HG03575 (cell line): ENCODE measurements at regions not wholly inside any gene's neighbourhood (a gene's known extent, or its start where the extent isn't known, plus 50 kb on each side); places are given as distances from the start of the nearest gene placed in this dataset.

ENCODE experiments used
- ATAC-seq: cut with Tn5 transposase; IDR thresholded peaks from one replicate; pipeline ENCODE4 v1.9.1; 2021; ENCODE audit not compliant: unreplicated experiment, insufficient number of reproducible peaks, low FRiP score; ENCODE audit errors: extremely low read depth

- ATAC-seq = no peak
These were observed 100.2 kb downstream of the SEC61B start for GRCh38 chr9:99322299-99322698.

- no peak for ATAC-seq
These were observed 104.2 kb downstream of the SEC61B start for GRCh38 chr9:99326112-99326916.

GRCh38 chr9:99326917-99327189 lies 104.8 kb downstream of the SEC61B start:
- no peak for ATAC-seq

- no peak for ATAC-seq
These were observed 105.6 kb downstream of the SEC61B start for GRCh38 chr9:99327667-99328066.

- ATAC-seq = no peak
These were observed 113.2 kb downstream of the SEC61B start for GRCh38 chr9:99335280-99335679.

- no peak for ATAC-seq
These were observed 113.9 kb downstream of the SEC61B start for GRCh38 chr9:99336005-99336404.

GRCh38 chr9:99336531-99336930 lies 114.4 kb downstream of the SEC61B start:
- ATAC-seq = no peak

- ATAC-seq = no peak
These were observed 118.2 kb downstream of the SEC61B start for GRCh38 chr9:99340281-99340680.

GRCh38 chr9:99341686-99342085 lies 119.6 kb downstream of the SEC61B start:
- no peak for ATAC-seq

- no peak for ATAC-seq
These were observed 123.4 kb downstream of the SEC61B start for GRCh38 chr9:99345451-99345850.

- ATAC-seq = no peak
These were observed 123.9 kb downstream of the SEC61B start for GRCh38 chr9:99345942-99346341.

GRCh38 chr9:99347568-99347967 lies 125.5 kb downstream of the SEC61B start:
- no peak for ATAC-seq

- no peak for ATAC-seq
These were observed 126.2 kb downstream of the SEC61B start for GRCh38 chr9:99348289-99348688.

GRCh38 chr9:99349870-99350269 lies 127.8 kb downstream of the SEC61B start:
- no peak for ATAC-seq

GRCh38 chr9:99350461-99350860 lies 128.4 kb downstream of the SEC61B start:
- ATAC-seq = no peak

- ATAC-seq = no peak
These were observed 129.6 kb downstream of the SEC61B start for GRCh38 chr9:99351647-99352046.

- ATAC-seq = no peak
These were observed 130.7 kb downstream of the SEC61B start for GRCh38 chr9:99352826-99353225.

- no peak for ATAC-seq
These were observed 131.3 kb downstream of the SEC61B start for GRCh38 chr9:99353408-99353807.

GRCh38 chr9:99354104-99354503 lies 132.0 kb downstream of the SEC61B start:
- no peak for ATAC-seq

GRCh38 chr9:99356512-99356971 lies 134.5 kb downstream of the SEC61B start:
- no peak for ATAC-seq

- ATAC-seq = no peak
These were observed 135.5 kb downstream of the SEC61B start for GRCh38 chr9:99357575-99357974.
